ENCODE measurements at regions not wholly inside any gene's neighbourhood (a gene's known extent, or its start where the extent isn't known, plus 50 kb on each side); places are given as distances from the start of the nearest gene placed in this dataset.

DNA sequence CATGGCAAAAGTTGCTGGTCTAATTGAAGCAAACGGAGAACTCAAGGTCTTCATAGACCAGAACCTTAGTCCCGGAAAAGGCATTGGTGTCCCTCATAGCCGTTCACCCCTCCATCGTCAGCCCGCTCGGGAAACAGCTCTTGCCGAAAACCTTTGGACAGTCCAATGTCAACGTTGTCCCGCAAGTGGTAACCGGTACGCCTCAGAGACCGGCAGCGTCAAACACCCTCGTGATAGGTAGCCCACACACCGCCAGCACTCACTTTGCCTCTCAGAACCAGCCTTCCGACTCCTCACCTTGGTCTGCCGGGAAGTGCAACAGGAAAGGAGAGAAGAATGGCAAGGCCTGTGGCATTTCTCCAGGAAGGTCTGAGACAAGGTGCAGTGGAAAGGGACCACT, 351.3 kb upstream of the CAMK1G start:
- H3K36me3 ChIP-seq (ENCODE audit: control insufficient read depth in 2 of 2, insufficient read depth in 2 of 2, low read length in 1 of 2) = no peaks in the 10 kb centered on the region
- no peak overlapping the region for H3K27ac ChIP-seq (ENCODE audit: low read depth in 2 of 2, low read length in 1 of 2)
- no peak overlapping the region for H3K4me3 ChIP-seq (ENCODE audit: low read depth in 1 of 2, low read length in 2 of 2)
- no peaks in the 10 kb centered on the region for H3K27me3 ChIP-seq (ENCODE audit: control insufficient read depth in 1 of 2, insufficient read depth in 2 of 2, low read length in 2 of 2)
- H3K4me1 ChIP-seq (ENCODE audit: control insufficient read depth in 2 of 2, insufficient read depth in 2 of 2, low read length in 1 of 2) = no peaks in the 10 kb centered on the region
- 91 to 93% methylated on average over 17 of the region's 17 CpGs for WGBS, 2 donors
- H3K9me3 ChIP-seq (ENCODE audit: control insufficient read depth in 2 of 2, insufficient read depth in 1 of 2, low read depth in 1 of 2, low read length in 1 of 2) = peaks cover 7 to 15% of the 10 kb centered on the region in 2 donors

DNA sequence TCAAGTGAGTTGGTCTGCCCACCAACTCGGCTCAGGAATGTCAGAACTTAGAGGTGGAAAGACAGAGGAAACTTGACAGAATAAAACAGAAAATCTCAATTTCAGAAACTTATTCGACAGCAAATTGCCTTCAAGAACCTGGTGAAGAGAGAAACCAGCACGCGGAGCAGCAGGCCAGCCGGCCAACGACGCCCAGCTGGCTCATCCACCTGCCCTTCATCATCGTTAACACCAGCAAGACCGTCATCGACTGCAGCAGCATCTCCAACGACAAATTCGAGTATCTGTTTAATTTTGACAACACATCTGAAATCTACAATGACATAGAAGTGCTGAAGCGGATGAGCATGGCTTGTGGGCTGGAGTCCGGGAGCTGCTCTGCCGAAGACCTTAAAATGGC, 350.8 kb upstream of the CAMK1G start:
- H3K9me3 ChIP-seq (ENCODE audit: control insufficient read depth in 2 of 2, insufficient read depth in 1 of 2, low read depth in 1 of 2, low read length in 1 of 2) = peaks cover 7 to 15% of the 10 kb centered on the region in 2 donors
- H3K27me3 ChIP-seq (ENCODE audit: control insufficient read depth in 1 of 2, insufficient read depth in 2 of 2, low read length in 2 of 2) = no peaks in the 10 kb centered on the region
- WGBS, 2 donors = 96 to 97% methylated on average over 15 of the region's 15 CpGs
- H3K4me3 ChIP-seq (ENCODE audit: low read depth in 1 of 2, low read length in 2 of 2) = no peak overlapping the region
- H3K27ac ChIP-seq (ENCODE audit: low read depth in 2 of 2, low read length in 1 of 2) = no peak overlapping the region
- no peaks in the 10 kb centered on the region for H3K36me3 ChIP-seq (ENCODE audit: control insufficient read depth in 2 of 2, insufficient read depth in 2 of 2, low read length in 1 of 2)
- H3K4me1 ChIP-seq (ENCODE audit: control insufficient read depth in 2 of 2, insufficient read depth in 2 of 2, low read length in 1 of 2) = no peaks in the 10 kb centered on the region

DNA sequence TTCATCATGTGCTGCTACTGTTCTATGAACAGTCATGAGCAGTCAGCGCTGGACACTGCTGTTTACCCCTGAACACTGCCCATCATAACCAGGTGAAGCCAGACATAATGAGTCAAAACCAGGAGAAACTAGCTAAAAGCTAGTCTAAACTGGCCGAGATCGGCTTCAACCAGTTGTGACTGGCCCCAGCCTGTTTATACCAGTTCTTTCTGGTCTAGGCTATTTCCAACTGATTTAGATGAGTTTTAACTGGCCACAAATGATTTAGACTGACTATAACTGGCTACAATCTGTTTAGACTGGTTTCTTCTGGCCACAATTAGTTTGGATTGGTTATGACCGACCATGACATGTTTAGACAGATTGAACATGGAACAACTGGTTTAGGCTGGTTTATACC, 348.3 kb upstream of the CAMK1G start:
- WGBS, 2 donors = 96% methylated on average over 4 of the region's 4 CpGs
- H3K27me3 ChIP-seq (ENCODE audit: control insufficient read depth in 1 of 2, insufficient read depth in 2 of 2, low read length in 2 of 2) = no peaks in the 10 kb centered on the region

DNA sequence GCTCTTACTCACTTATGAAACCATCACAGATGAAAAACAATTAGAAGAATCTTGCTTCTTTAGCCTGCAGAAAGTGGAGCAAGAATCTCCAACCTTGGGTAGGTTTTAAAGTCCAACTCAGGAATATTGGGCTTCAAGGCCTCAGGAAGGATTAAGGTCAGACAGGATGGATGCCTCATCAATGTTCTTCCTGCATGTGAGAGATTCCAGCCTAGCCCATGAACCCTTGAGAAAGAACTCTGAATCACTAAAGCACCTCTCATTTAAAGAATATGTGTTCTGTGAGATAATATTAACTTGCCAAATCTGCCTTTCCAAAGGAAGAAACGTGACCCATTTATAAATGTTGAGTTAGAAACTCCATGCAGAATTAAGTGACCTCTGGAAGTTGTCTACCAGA, 345.2 kb upstream of the CAMK1G start:
- Histone ChIP-seq H3K27me3 (ENCODE audit: control insufficient read depth in 1 of 2, insufficient read depth in 2 of 2, low read length in 2 of 2) (no peaks in the 10 kb centered on the region), H3K4me3 (ENCODE audit: low read depth in 1 of 2, low read length in 2 of 2) (no peak overlapping the region), H3K4me1 (ENCODE audit: control insufficient read depth in 2 of 2, insufficient read depth in 2 of 2, low read length in 1 of 2) (no peaks in the 10 kb centered on the region), H3K36me3 (ENCODE audit: control insufficient read depth in 2 of 2, insufficient read depth in 2 of 2, low read length in 1 of 2) (no peaks in the 10 kb centered on the region), H3K9me3 (ENCODE audit: control insufficient read depth in 2 of 2, insufficient read depth in 1 of 2, low read depth in 1 of 2, low read length in 1 of 2) (peaks cover 0 to 2% of the 10 kb centered on the region in 2 donors), H3K27ac (ENCODE audit: low read depth in 2 of 2, low read length in 1 of 2) (no peak overlapping the region)
- 66 to 67% methylated on average over 1 of the region's 1 CpG for WGBS, 2 donors

More for the DNA sequence above, 348.3 kb upstream of the CAMK1G start:
- Histone ChIP-seq H3K4me1 (ENCODE audit: control insufficient read depth in 2 of 2, insufficient read depth in 2 of 2, low read length in 1 of 2) (no peaks in the 10 kb centered on the region), H3K36me3 (ENCODE audit: control insufficient read depth in 2 of 2, insufficient read depth in 2 of 2, low read length in 1 of 2) (no peaks in the 10 kb centered on the region), H3K9me3 (ENCODE audit: control insufficient read depth in 2 of 2, insufficient read depth in 1 of 2, low read depth in 1 of 2, low read length in 1 of 2) (peaks cover 7 to 15% of the 10 kb centered on the region in 2 donors), H3K27ac (ENCODE audit: low read depth in 2 of 2, low read length in 1 of 2) (no peak overlapping the region), H3K4me3 (ENCODE audit: low read depth in 1 of 2, low read length in 2 of 2) (no peak overlapping the region)

DNA sequence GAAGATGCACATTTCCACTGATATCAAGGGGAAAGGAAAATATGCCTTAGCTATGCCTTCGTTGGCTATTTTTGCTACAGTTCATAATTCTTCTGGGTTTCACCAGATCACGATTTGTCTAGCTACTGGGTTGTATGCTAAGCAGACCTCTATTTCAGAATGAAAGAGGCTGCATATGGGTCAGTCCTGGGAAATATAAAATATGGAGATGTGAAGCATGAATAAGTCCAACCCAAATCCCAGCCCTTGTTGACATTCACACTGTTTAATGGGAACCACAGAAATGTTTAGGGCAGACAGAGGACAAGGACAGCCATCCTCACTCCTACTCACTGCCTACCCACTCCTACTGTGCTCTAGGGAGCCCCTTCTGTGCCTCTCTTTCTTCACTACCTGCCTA, 343.2 kb upstream of the CAMK1G start:
- Histone ChIP-seq H3K4me3 (ENCODE audit: low read depth in 1 of 2, low read length in 2 of 2) (no peak overlapping the region), H3K9me3 (ENCODE audit: control insufficient read depth in 2 of 2, insufficient read depth in 1 of 2, low read depth in 1 of 2, low read length in 1 of 2) (no peaks in the 10 kb centered on the region)
- WGBS, 2 donors = 76 to 81% methylated on average over 2 of the region's 2 CpGs

DNA sequence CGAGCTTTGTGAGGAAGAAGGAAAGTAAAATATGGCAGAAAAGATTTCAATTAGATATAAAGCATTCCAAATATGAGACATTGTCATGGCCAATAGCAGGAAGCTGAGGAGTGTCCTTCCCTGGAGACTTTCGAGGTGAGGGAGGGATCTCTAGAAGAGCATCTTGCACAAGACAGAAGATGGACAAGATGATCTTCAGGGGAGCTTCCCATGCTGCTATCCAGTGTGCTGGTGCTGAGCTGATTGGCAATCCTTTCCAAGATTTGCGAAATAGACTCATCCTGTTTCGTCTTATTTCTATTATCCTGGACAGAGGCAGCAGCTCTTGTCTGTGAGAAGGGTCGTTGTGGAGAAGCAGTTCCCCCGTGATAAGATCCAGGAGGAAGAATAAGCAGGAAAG, 342.0 kb upstream of the CAMK1G start:
- H3K27ac ChIP-seq (ENCODE audit: low read depth in 2 of 2, low read length in 1 of 2) = no peak overlapping the region
- H3K27me3 ChIP-seq (ENCODE audit: control insufficient read depth in 1 of 2, insufficient read depth in 2 of 2, low read length in 2 of 2) = no peaks in the 10 kb centered on the region
- WGBS, 2 donors = 70 to 77% methylated on average over 6 of the region's 6 CpGs
- H3K9me3 ChIP-seq (ENCODE audit: control insufficient read depth in 2 of 2, insufficient read depth in 1 of 2, low read depth in 1 of 2, low read length in 1 of 2) = no peaks in the 10 kb centered on the region
- no peaks in the 10 kb centered on the region for H3K4me1 ChIP-seq (ENCODE audit: control insufficient read depth in 2 of 2, insufficient read depth in 2 of 2, low read length in 1 of 2)
- no peaks in the 10 kb centered on the region for H3K36me3 ChIP-seq (ENCODE audit: control insufficient read depth in 2 of 2, insufficient read depth in 2 of 2, low read length in 1 of 2)
- no peak overlapping the region for H3K4me3 ChIP-seq (ENCODE audit: low read depth in 1 of 2, low read length in 2 of 2)

More for the DNA sequence above, 343.2 kb upstream of the CAMK1G start:
- no peaks in the 10 kb centered on the region for H3K36me3 ChIP-seq (ENCODE audit: control insufficient read depth in 2 of 2, insufficient read depth in 2 of 2, low read length in 1 of 2)
- H3K27me3 ChIP-seq (ENCODE audit: control insufficient read depth in 1 of 2, insufficient read depth in 2 of 2, low read length in 2 of 2) = no peaks in the 10 kb centered on the region
- no peak overlapping the region for H3K27ac ChIP-seq (ENCODE audit: low read depth in 2 of 2, low read length in 1 of 2)
- H3K4me1 ChIP-seq (ENCODE audit: control insufficient read depth in 2 of 2, insufficient read depth in 2 of 2, low read length in 1 of 2) = no peaks in the 10 kb centered on the region

DNA sequence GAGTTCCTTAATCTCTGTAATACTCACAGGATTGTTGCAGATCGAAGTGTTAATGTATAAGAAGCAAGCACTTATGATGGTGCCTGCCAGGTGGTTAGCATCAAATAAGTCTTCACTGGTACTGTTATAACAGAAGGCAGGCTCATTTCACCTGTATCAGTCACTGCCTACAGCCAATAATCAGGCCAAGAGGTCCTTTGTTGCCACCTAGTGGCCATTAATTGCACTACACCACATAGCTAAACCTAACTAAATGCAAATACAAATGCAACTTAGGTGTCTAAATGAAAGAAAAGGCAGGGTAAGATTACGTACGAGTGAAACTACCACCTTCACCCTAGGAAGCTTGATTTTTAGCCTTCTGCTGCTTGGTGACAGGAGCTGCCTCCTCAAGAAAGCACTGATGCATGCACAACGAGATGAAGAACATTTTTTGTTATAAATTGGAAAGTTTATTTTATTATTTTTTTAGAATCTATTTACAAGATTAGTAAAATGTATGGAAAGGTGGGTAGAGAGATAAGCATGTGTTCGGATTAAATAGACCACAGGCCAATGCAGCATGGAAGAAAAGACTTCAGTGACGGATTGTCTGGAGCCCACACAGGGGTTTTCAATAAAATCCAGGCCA, 334.8 kb upstream of the CAMK1G start:
- Histone ChIP-seq H3K36me3 (ENCODE audit: control insufficient read depth in 2 of 2, insufficient read depth in 2 of 2, low read length in 1 of 2) (no peaks in the 10 kb centered on the region), H3K4me3 (ENCODE audit: low read depth in 1 of 2, low read length in 2 of 2) (no peak overlapping the region), H3K27ac (ENCODE audit: low read depth in 2 of 2, low read length in 1 of 2) (no peak overlapping the region), H3K27me3 (ENCODE audit: control insufficient read depth in 1 of 2, insufficient read depth in 2 of 2, low read length in 2 of 2) (no peaks in the 10 kb centered on the region), H3K9me3 (ENCODE audit: control insufficient read depth in 2 of 2, insufficient read depth in 1 of 2, low read depth in 1 of 2, low read length in 1 of 2) (no peaks in the 10 kb centered on the region), H3K4me1 (ENCODE audit: control insufficient read depth in 2 of 2, insufficient read depth in 2 of 2, low read length in 1 of 2) (no peaks in the 10 kb centered on the region)
- 21 to 24% methylated on average over 6 of the region's 6 CpGs for WGBS, 2 donors

DNA sequence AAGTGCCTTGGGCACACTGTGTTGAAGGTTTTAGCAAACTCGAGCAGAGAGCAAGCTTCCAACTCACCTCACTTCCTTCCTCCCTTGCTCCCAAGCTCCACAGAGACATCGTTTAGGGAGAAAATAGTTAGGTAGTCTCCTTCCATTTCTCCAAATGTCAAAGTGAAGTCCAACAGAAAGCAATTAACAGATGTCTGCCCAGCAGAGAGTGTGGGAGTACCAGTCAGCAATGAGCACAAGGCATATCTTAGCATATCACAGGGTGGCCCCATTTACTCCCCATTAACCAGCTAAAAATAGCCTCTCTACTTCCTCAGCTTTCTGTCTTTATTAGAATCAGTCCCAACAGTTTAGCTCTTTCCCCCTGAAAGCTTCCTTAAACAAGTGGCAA, 334.2 kb upstream of the CAMK1G start:
- WGBS, 2 donors = 19% methylated on average over 2 of the region's 2 CpGs
- no peak overlapping the region for H3K27ac ChIP-seq (ENCODE audit: low read depth in 2 of 2, low read length in 1 of 2)
- H3K4me3 ChIP-seq (ENCODE audit: low read depth in 1 of 2, low read length in 2 of 2) = no peak overlapping the region

DNA sequence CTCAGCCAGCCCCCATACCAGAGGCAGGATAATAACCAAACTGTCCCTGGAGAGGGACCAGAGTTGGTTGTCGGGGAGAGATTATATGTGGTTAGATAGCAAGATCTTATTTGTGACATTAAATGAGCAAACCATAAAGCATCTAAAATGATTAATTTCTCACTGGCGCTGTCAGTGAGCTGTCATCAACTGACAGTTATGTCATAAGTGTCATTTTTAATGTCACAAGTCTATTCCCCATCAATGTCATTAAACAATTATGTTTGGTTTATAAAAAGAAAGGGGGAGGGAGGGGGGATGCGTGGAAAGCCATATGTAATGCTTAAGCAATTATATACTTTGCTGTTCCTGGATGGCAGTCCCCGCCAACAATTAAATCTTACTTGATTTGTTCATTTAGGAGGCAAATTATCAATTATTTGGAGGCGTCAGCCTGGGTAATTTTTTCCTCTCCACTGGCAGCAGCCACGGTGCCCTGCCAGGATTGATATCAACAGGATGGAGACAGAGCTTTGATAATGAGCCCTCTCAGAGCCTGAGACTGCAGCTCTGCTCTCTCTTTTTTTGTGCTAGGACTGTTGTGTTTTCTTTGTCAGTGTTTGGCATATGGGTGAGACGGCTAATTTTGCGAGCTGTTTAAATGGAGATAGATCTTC, 333.6 kb upstream of the CAMK1G start:
- no peaks in the 10 kb centered on the region for H3K36me3 ChIP-seq (ENCODE audit: control insufficient read depth in 2 of 2, insufficient read depth in 2 of 2, low read length in 1 of 2)
- H3K27me3 ChIP-seq (ENCODE audit: control insufficient read depth in 1 of 2, insufficient read depth in 2 of 2, low read length in 2 of 2) = no peaks in the 10 kb centered on the region
- no peak overlapping the region for H3K4me3 ChIP-seq (ENCODE audit: low read depth in 1 of 2, low read length in 2 of 2)
- no peak overlapping the region for H3K27ac ChIP-seq (ENCODE audit: low read depth in 2 of 2, low read length in 1 of 2)
- H3K9me3 ChIP-seq (ENCODE audit: control insufficient read depth in 2 of 2, insufficient read depth in 1 of 2, low read depth in 1 of 2, low read length in 1 of 2) = no peaks in the 10 kb centered on the region
- 63 to 67% methylated on average over 8 of the region's 8 CpGs for WGBS, 2 donors
- no peaks in the 10 kb centered on the region for H3K4me1 ChIP-seq (ENCODE audit: control insufficient read depth in 2 of 2, insufficient read depth in 2 of 2, low read length in 1 of 2)

More for the DNA sequence above, 334.2 kb upstream of the CAMK1G start:
- no peaks in the 10 kb centered on the region for H3K9me3 ChIP-seq (ENCODE audit: control insufficient read depth in 2 of 2, insufficient read depth in 1 of 2, low read depth in 1 of 2, low read length in 1 of 2)
- no peaks in the 10 kb centered on the region for H3K4me1 ChIP-seq (ENCODE audit: control insufficient read depth in 2 of 2, insufficient read depth in 2 of 2, low read length in 1 of 2)
- no peaks in the 10 kb centered on the region for H3K36me3 ChIP-seq (ENCODE audit: control insufficient read depth in 2 of 2, insufficient read depth in 2 of 2, low read length in 1 of 2)
- no peaks in the 10 kb centered on the region for H3K27me3 ChIP-seq (ENCODE audit: control insufficient read depth in 1 of 2, insufficient read depth in 2 of 2, low read length in 2 of 2)

Measured in esophagus (tissue), 2 donors.